HCT116 (cell line): ENCODE measurements at regions not wholly inside any gene's neighbourhood (a gene's known extent, or its start where the extent isn't known, plus 50 kb on each side); places are given as distances from the start of the nearest gene placed in this dataset.

Experiments used
- ATAC-seq: fragments of 200-7000 bp; cut with Tn5 transposase; 2 replicates; pipeline ENCODE4 v1.9.1; 2020; ENCODE audit warnings: mild to moderate bottlenecking, moderate library complexity
- BruUV-seq: library from RNA; stranded (reverse); fragments of 400-500 nt; replicated peaks from 2 replicates; lab custom pipeline; 2021; lab: Mats Ljungman, UMichigan
- CTCF ChIA-PET: fragments of 300-600 bp; sonication (Branson Sonifier 250); formaldehyde crosslinking; loops from one replicate; lab custom pipeline; 2021; ENCODE audit warnings: antibody characterized with exemption; lab: Charles Lee
- POLR2A ChIA-PET: fragments of 300-600, 350-600 bp; sonication (Branson Sonifier 250); formaldehyde crosslinking; loops from one replicate; lab custom pipeline; 2021; ENCODE audit warnings: antibody characterized with exemption; lab: Charles Lee
- RAD21 ChIA-PET, 2 experiments: fragments of 300-600 bp; sonication (Branson Sonifier 250); formaldehyde crosslinking; loops; one replicate each; lab custom pipeline; 2023; ENCODE audit warnings: low total read pairs in 2 of 2; ENCODE audit not compliant: uncharacterized antibody in 2 of 2, unreplicated experiment in 2 of 2, low non-redundant PET in 1 of 2; lab: Charles Lee
- DNase-seq: peaks from one replicate; pipeline ENCODE4 v3.0.0-alpha.2; 2010; ENCODE audit warnings: low read depth, low spot score
- H2AFZ ChIP-seq: fragments of 200-600 bp; shearing (Covaris generic), sonication (generic); 2 replicates; pipeline ENCODE4 v1.6.1; 2017; ENCODE audit warnings: low read depth, mixed run types, mixed read lengths, antibody characterized with exemption, low read length; ENCODE audit not compliant: poor library complexity, severe bottlenecking
- H3K27ac ChIP-seq: 2 replicates; pipeline ENCODE4 v1.5.1; 2012; ENCODE audit warnings: low read depth, low read length
- H3K27me3 ChIP-seq: fragments of 200-600 bp; sonication (generic); 2 replicates; pipeline ENCODE4 v1.6.1; 2016; ENCODE audit warnings: mixed run types, low read length, mixed read lengths; ENCODE audit not compliant: insufficient read depth
- H3K36me3 ChIP-seq, 2 experiments: fragments of 200-500 bp in 1 of 2; fragments of 200-600 bp in 1 of 2; sonication (Bioruptor generic) in 1 of 2; sonication (generic) in 1 of 2; 2 replicates each; pipeline versions ENCODE4 v1.5.1 to v1.6.1; 2014 to 2016; ENCODE audit warnings: low read length in 2 of 2, inconsistent platforms in 1 of 2, mixed read lengths in 1 of 2, mixed run types in 1 of 2; ENCODE audit not compliant: insufficient read depth in 2 of 2, control insufficient read depth in 1 of 2
- H3K4me1 ChIP-seq, 2 experiments: fragments of 200-600 bp in 1 of 2; sonication (generic) in 1 of 2; 2 replicates each; pipeline versions ENCODE4 v1.5.1 to v1.6.1; 2012 to 2017; ENCODE audit warnings: low read length in 2 of 2, inconsistent platforms in 1 of 2, mild to moderate bottlenecking in 1 of 2, mixed read lengths in 1 of 2, mixed run types in 1 of 2, moderate library complexity in 1 of 2; ENCODE audit not compliant: insufficient read depth in 2 of 2, control insufficient read depth in 1 of 2
- H3K4me2 ChIP-seq: fragments of 200-600 bp; sonication (generic); 2 replicates; pipeline ENCODE4 v1.6.1; 2017; ENCODE audit warnings: mixed run types, low read length, mixed read lengths
- H3K4me3 ChIP-seq, 2 experiments: fragments of 200-600 bp in 1 of 2; sonication (generic) in 1 of 2; replicated peaks in 1 of 2; 2 replicates each; pipeline ENCODE4 v1.5.1; 2011 to 2016; ENCODE audit warnings: low read length in 2 of 2, control low read depth in 1 of 2, low read depth in 1 of 2, mild to moderate bottlenecking in 1 of 2, mixed read lengths in 1 of 2, mixed run types in 1 of 2
- H3K79me2 ChIP-seq: fragments of 200-600 bp; sonication (generic); 2 replicates; pipeline ENCODE4 v1.6.1; 2017; ENCODE audit warnings: mild to moderate bottlenecking, mixed run types, low read length, moderate library complexity, mixed read lengths; ENCODE audit not compliant: insufficient read depth
- H3K9ac ChIP-seq: fragments of 200-600 bp; sonication (generic); 2 replicates; pipeline ENCODE4 v1.6.1; 2016; ENCODE audit warnings: low read length, mixed read lengths
- H3K9me2 ChIP-seq: fragments of 200-600 bp; sonication (generic), shearing (Covaris generic); 2 replicates; pipeline ENCODE4 v1.6.1; 2017; ENCODE audit warnings: mixed run types, mild to moderate bottlenecking, moderate library complexity; ENCODE audit not compliant: insufficient read depth
- H3K9me3 ChIP-seq, 2 experiments: fragments of 200-500 bp in 1 of 2; fragments of 200-600 bp in 1 of 2; sonication (Bioruptor generic) in 1 of 2; sonication (generic) in 1 of 2; 2 replicates each; pipeline ENCODE4 v1.6.1; 2014 to 2017; ENCODE audit warnings: low read length in 2 of 2, mixed read lengths in 2 of 2, inconsistent platforms in 1 of 2, low read depth in 1 of 2, mild to moderate bottlenecking in 1 of 2, mixed run types in 1 of 2, moderate library complexity in 1 of 2; ENCODE audit not compliant: control insufficient read depth in 1 of 2, insufficient read depth in 1 of 2
- H4K20me1 ChIP-seq: fragments of 200-600 bp; sonication (generic), shearing (Covaris generic); 2 replicates; pipeline ENCODE4 v1.6.1; 2017; ENCODE audit warnings: mixed run types, mild to moderate bottlenecking, moderate library complexity; ENCODE audit not compliant: insufficient read depth
- CTCF ChIP-seq, 3 experiments: fragments of 200-600 bp in 1 of 3; sonication (generic) in 1 of 3; IDR thresholded peaks in 2 of 3; conservative IDR thresholded peaks in 1 of 3; 2 replicates each; pipeline ENCODE4 v1.5.1; 2012 to 2017; ENCODE audit warnings: low read depth in 2 of 3, low read length in 2 of 3, antibody characterized with exemption in 1 of 3, borderline replicate concordance in 1 of 3, control low read depth in 1 of 3, mild to moderate bottlenecking in 1 of 3, mixed read lengths in 1 of 3, mixed run types in 1 of 3, moderate library complexity in 1 of 3; ENCODE audit not compliant: insufficient read depth in 1 of 3
- JUND ChIP-seq: IDR thresholded peaks from 2 replicates; pipeline ENCODE4 v1.6.1; 2012
- MAX ChIP-seq: IDR thresholded peaks from 2 replicates; pipeline ENCODE4 v1.6.1; 2012
- SIN3A ChIP-seq: IDR thresholded peaks from 2 replicates; pipeline ENCODE4 v1.6.1; 2012; ENCODE audit warnings: low read depth
- TCF7L2 ChIP-seq: IDR thresholded peaks from 2 replicates; pipeline ENCODE4 v1.7.0; 2011; ENCODE audit warnings: borderline replicate concordance, inconsistent platforms; ENCODE audit not compliant: insufficient read depth, insufficient read length; ENCODE audit errors: extremely low read depth
- ZBTB33 ChIP-seq: IDR thresholded peaks from 2 replicates; pipeline ENCODE4 v1.6.1; 2011; ENCODE audit warnings: mild to moderate bottlenecking, low read length, moderate library complexity; ENCODE audit not compliant: insufficient replicate concordance; ENCODE audit errors: extremely low read depth
- intact Hi-C: fragments of 100-400 bp; cut with micrococcal nuclease; formaldehyde crosslinking; loops from 2 replicates; pipeline ENCODE4 v1.10.0; 2022
- TF ChIP-seq, protein P1 (sequence below): IDR thresholded peaks from 2 replicates; pipeline ENCODE4 v1.6.1; 2012

DNA sequence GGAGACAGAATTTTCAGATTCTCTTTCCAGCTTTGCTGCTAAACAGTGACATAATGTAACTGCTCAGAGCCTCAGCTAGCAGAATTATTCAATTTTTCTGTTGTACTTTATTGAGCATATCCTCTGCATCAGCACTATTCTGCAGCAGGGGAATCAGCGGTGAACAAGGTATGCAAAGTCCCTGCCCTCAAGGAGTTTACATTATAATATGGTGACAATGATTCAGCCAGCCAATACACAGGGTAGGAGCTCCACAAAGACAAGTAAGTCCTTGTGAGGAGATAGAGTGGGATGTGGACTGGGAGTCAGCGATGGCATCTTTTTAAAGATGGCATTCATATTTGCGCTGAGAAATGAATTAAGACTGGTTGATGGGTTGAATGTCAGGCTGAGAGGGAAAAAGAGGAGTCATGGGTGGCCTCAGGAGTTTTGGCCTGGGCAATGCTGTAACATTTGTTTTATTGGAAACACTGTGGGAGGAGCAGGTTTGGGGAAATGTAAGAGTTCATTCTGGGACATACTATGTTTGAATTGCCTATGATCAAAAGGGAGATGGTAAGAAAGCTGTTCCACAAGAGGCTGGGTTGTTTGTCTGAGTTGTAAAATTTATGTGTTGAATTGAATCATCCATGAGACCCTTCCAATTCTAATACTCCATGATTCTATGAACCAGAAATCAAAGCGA is 194.5 kb downstream of the PLK2 start:
- no peak overlapping the region for H3K4me3 ChIP-seq
- no peak for DNase-seq
- H3K9me3 ChIP-seq = no peaks in the 10 kb centered on the region
- H3K9me2 ChIP-seq = no peaks in the 10 kb centered on the region
- no peak for TF ChIP-seq JUND
- no peak for TF ChIP-seq TCF7L2
- no peak for TF ChIP-seq ZBTB33
- TF ChIP-seq SIN3A = no peak
- TF ChIP-seq, protein P1, sequence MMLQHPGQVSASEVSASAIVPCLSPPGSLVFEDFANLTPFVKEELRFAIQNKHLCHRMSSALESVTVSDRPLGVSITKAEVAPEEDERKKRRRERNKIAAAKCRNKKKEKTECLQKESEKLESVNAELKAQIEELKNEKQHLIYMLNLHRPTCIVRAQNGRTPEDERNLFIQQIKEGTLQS = no peak
- TF ChIP-seq CTCF (IDR thresholded peaks at IDR 0.05 in 2 of 3, conservative IDR thresholded peaks at IDR 0.05 in 1 of 3; ENCODE audit: borderline replicate concordance in 1 of 3, insufficient read depth in 1 of 3, low read depth in 2 of 3, low read length in 2 of 3) = no peak
- no peak for TF ChIP-seq MAX
- TF ChIP-seq, all 23 proteins: peak for 0
- H3K27ac ChIP-seq = no peak overlapping the region
- H3K4me1 ChIP-seq = peaks cover 0 to 2% of the 10 kb centered on the region in 2 experiments; a peak in 3 of 4 replicates
- H3K4me2 ChIP-seq = no peak overlapping the region
- no peaks in the 10 kb centered on the region for H3K79me2 ChIP-seq
- intact Hi-C loops = no loop called here
- H3K36me3 ChIP-seq = no peaks in the 10 kb centered on the region
- no peak overlapping the region for H3K9ac ChIP-seq
- no peak for ATAC-seq
- no peaks in the 10 kb centered on the region for H4K20me1 ChIP-seq
- CTCF ChIA-PET = no interaction called here
- no peak overlapping the region for H2AFZ ChIP-seq
- POLR2A ChIA-PET = no interaction called here
- no peaks in the 10 kb centered on the region for H3K27me3 ChIP-seq
- no TSS peak for BruUV-seq
- RAD21 ChIA-PET = no interaction called here
